GM23338 (cell line): ENCODE measurements at regions not wholly inside any gene's neighbourhood (a gene's known extent, or its start where the extent isn't known, plus 50 kb on each side); places are given as distances from the start of the nearest gene placed in this dataset.

Source experiments
- ATAC-seq: fragments of 200-7000 bp; cut with Tn5 transposase; 3 replicates; pipeline ENCODE4 v1.9.1; 2020
- DNase-seq: peaks from one replicate; pipeline ENCODE4 v3.0.0-alpha.2; 2015; ENCODE audit warnings: low spot score
- H2AFZ ChIP-seq: fragments of 200-600 bp; sonication (generic); 2 replicates; pipeline ENCODE4 v1.8.0; 2016; ENCODE audit warnings: antibody characterized with exemption, mild to moderate bottlenecking, moderate library complexity
- H3F3A ChIP-seq: fragments of 200-600 bp; sonication (generic); replicated peaks from 2 replicates; pipeline ENCODE4 v1.8.0; 2017; ENCODE audit warnings: antibody characterized with exemption, mixed run types, low read depth
- H3K27ac ChIP-seq: fragments of 200-600 bp; sonication (generic); 2 replicates; pipeline ENCODE4 v1.6.1; 2016; ENCODE audit warnings: low read depth
- H3K27me3 ChIP-seq: fragments of 200-600 bp; sonication (generic); 2 replicates; pipeline ENCODE4 v1.8.0; 2016; ENCODE audit warnings: mild to moderate bottlenecking, mixed run types, moderate library complexity; ENCODE audit not compliant: insufficient read depth
- H3K36me3 ChIP-seq: fragments of 200-600 bp; sonication (generic); 2 replicates; pipeline ENCODE4 v1.8.0; 2016; ENCODE audit warnings: mild to moderate bottlenecking; ENCODE audit not compliant: insufficient read depth
- H3K4me1 ChIP-seq: fragments of 200-600 bp; sonication (generic); 2 replicates; pipeline ENCODE4 v1.8.0; 2016; ENCODE audit warnings: mild to moderate bottlenecking, moderate library complexity; ENCODE audit not compliant: insufficient read depth
- H3K4me2 ChIP-seq: fragments of 200-600 bp; sonication (generic); 2 replicates; pipeline ENCODE4 v1.7.1; 2017; ENCODE audit warnings: mixed run types
- H3K4me3 ChIP-seq: fragments of 200-600 bp; sonication (generic); 2 replicates; pipeline ENCODE4 v1.6.1; 2016; ENCODE audit warnings: mixed run types
- H3K79me2 ChIP-seq: fragments of 200-600 bp; sonication (generic); replicated peaks from 2 replicates; pipeline ENCODE4 v1.8.0; 2017; ENCODE audit warnings: mild to moderate bottlenecking; ENCODE audit not compliant: insufficient read depth
- H3K9me2 ChIP-seq: fragments of 200-600 bp; sonication (generic); 2 replicates; pipeline ENCODE4 v1.8.0; 2017; ENCODE audit not compliant: insufficient read depth
- H4K20me1 ChIP-seq: fragments of 200-600 bp; sonication (generic); replicated peaks from 2 replicates; pipeline ENCODE4 v1.8.0; 2017; ENCODE audit warnings: mild to moderate bottlenecking; ENCODE audit not compliant: insufficient read depth
- H3K27ac Mint-ChIP-seq: 2 replicates; pipeline ENCODE4 v1.8.0; 2020; ENCODE audit warnings: inconsistent platforms, mild to moderate bottlenecking, moderate library complexity, mixed read lengths
- H3K27me3 Mint-ChIP-seq: 3 replicates; pipeline ENCODE4 v1.8.0; 2022; ENCODE audit warnings: low read depth, mild to moderate bottlenecking, moderate library complexity, mixed read lengths, inconsistent platforms; ENCODE audit not compliant: insufficient read depth, poor library complexity
- H3K36me3 Mint-ChIP-seq: 3 replicates; pipeline ENCODE4 v1.8.0; 2021; ENCODE audit warnings: low read depth, mild to moderate bottlenecking, inconsistent platforms, moderate library complexity, mixed read lengths
- H3K4me1 Mint-ChIP-seq: 3 replicates; pipeline ENCODE4 v1.8.0; 2020; ENCODE audit warnings: mild to moderate bottlenecking, inconsistent platforms, mixed read lengths
- H3K4me3 Mint-ChIP-seq: 3 replicates; pipeline ENCODE4 v1.8.0; 2021; ENCODE audit warnings: moderate library complexity, mild to moderate bottlenecking, inconsistent platforms, mixed read lengths
- H3K9me3 Mint-ChIP-seq: 3 replicates; pipeline ENCODE4 v1.8.0; 2020; ENCODE audit warnings: moderate library complexity, mild to moderate bottlenecking, inconsistent platforms, mixed read lengths
- CREB1 ChIP-seq: fragments of 250-450 bp; sonication (Bioruptor Pico); IDR thresholded peaks from 2 replicates; pipeline ENCODE4 v1.5.0; 2020; ENCODE audit warnings: low read depth, mild to moderate bottlenecking, moderate library complexity
- EZH2phosphoT487 ChIP-seq: fragments of 200-600 bp; sonication (generic); IDR thresholded peaks from one replicate; pipeline ENCODE4 v1.8.1; 2018; ENCODE audit warnings: antibody characterized with exemption; ENCODE audit not compliant: unreplicated experiment
- NANOG ChIP-seq: IDR thresholded peaks from 2 replicates; pipeline ENCODE4 v1.6.1; 2016; ENCODE audit warnings: antibody characterized with exemption, borderline replicate concordance
- REST ChIP-seq: IDR thresholded peaks from one replicate; pipeline ENCODE4 v1.6.1; 2018; ENCODE audit warnings: antibody characterized with exemption; ENCODE audit not compliant: unreplicated experiment
- STAT1 ChIP-seq: IDR thresholded peaks from one replicate; pipeline ENCODE4 v1.6.1; 2016; ENCODE audit warnings: antibody characterized with exemption; ENCODE audit not compliant: unreplicated experiment
- ZNF114 ChIP-seq: fragments of 250-450 bp; sonication (Bioruptor Pico); IDR thresholded peaks from 2 replicates; pipeline ENCODE4 v1.5.0; 2020; ENCODE audit warnings: mild to moderate bottlenecking, moderate library complexity
- TF ChIP-seq, protein P1 (sequence below), 2 experiments: fragments of 200-600 bp in 1 of 2; sonication (generic) in 1 of 2; conservative IDR thresholded peaks; 2 replicates each; pipeline versions ENCODE4 v1.5.1 to v1.6.1; 2016 to 2017; ENCODE audit warnings: antibody characterized with exemption in 2 of 2, low read depth in 2 of 2, mild to moderate bottlenecking in 2 of 2, moderate library complexity in 1 of 2

DNA sequence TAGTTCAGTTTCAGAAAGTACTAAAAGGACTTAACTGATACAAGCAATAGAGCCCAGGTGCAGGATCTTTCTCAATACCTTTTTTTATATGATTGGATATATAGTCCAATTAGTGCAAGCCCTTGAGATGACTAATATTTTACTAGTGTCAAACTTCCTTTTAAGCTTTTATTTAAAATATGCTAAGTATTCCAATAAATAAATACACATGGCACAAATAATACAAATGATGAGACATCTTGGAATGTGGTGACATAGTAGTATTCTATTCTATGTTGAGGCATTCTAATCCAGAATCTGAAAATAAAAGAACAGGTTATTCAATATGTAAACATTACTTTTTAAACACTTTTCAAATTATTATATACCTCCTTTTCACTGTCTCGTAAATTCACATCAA, 670.0 kb downstream of the SI start:
- no peak for DNase-seq
- no peak overlapping the region for H3K27ac ChIP-seq
- ATAC-seq, result no peak
- no peaks in the 10 kb centered on the region for H3K27me3 ChIP-seq
- H3K4me3 Mint-ChIP-seq, result no peak overlapping the region
- no peaks in the 10 kb centered on the region; the same call in 2 of the 3 replicates for H3K36me3 Mint-ChIP-seq
- no peaks in the 10 kb centered on the region for H3K36me3 ChIP-seq
- H3K4me2 ChIP-seq, result no peak overlapping the region
- H3K9me2 ChIP-seq, result no peaks in the 10 kb centered on the region; the same call in 1 of the 2 replicates
- H3K27ac Mint-ChIP-seq, result no peak overlapping the region
- TF ChIP-seq EZH2phosphoT487 (no peak), STAT1 (no peak)
- H3K27me3 Mint-ChIP-seq, result no peaks in the 10 kb centered on the region
- no peaks in the 10 kb centered on the region for H4K20me1 ChIP-seq
- no peak overlapping the region for H3K4me3 ChIP-seq
- no peak overlapping the region for H2AFZ ChIP-seq
- H3K4me1 Mint-ChIP-seq, result peaks cover 7% of the 10 kb centered on the region; the same call in 2 of the 3 replicates
- no peaks in the 10 kb centered on the region for H3K9me3 Mint-ChIP-seq
- 0 out of 2 replicates have a peak, but pooled peaks cover 7% of the 10 kb centered on the region for H3K4me1 ChIP-seq
- H3F3A ChIP-seq, result no peaks in the 10 kb centered on the region
- no peaks in the 10 kb centered on the region for H3K79me2 ChIP-seq

GRCh38 chr3:164407111-164407510, 671.2 kb downstream of the SI start:
- Histone ChIP-seq H3K4me1 (0 out of 2 replicates have a peak, but pooled peaks cover 7% of the 10 kb centered on the region), H2AFZ (no peak overlapping the region), H3K36me3 (no peaks in the 10 kb centered on the region), H3K79me2 (no peaks in the 10 kb centered on the region), H3K4me2 (no peak overlapping the region), H3K27me3 (no peaks in the 10 kb centered on the region), H3F3A (no peaks in the 10 kb centered on the region), H3K27ac (no peak overlapping the region), H3K9me2 (no peaks in the 10 kb centered on the region; the same call in 1 of the 2 replicates), H3K4me3 (no peak overlapping the region), H4K20me1 (no peaks in the 10 kb centered on the region)
- ATAC-seq (no peak), DNase-seq (no peak)
- H3K9me3 Mint-ChIP-seq, result no peaks in the 10 kb centered on the region
- H3K36me3 Mint-ChIP-seq, result no peaks in the 10 kb centered on the region; the same call in 2 of the 3 replicates
- no peaks in the 10 kb centered on the region for H3K27me3 Mint-ChIP-seq
- H3K4me1 Mint-ChIP-seq, result peaks cover 7% of the 10 kb centered on the region; the same call in 2 of the 3 replicates
- no peak overlapping the region for H3K27ac Mint-ChIP-seq
- TF ChIP-seq, protein P1, sequence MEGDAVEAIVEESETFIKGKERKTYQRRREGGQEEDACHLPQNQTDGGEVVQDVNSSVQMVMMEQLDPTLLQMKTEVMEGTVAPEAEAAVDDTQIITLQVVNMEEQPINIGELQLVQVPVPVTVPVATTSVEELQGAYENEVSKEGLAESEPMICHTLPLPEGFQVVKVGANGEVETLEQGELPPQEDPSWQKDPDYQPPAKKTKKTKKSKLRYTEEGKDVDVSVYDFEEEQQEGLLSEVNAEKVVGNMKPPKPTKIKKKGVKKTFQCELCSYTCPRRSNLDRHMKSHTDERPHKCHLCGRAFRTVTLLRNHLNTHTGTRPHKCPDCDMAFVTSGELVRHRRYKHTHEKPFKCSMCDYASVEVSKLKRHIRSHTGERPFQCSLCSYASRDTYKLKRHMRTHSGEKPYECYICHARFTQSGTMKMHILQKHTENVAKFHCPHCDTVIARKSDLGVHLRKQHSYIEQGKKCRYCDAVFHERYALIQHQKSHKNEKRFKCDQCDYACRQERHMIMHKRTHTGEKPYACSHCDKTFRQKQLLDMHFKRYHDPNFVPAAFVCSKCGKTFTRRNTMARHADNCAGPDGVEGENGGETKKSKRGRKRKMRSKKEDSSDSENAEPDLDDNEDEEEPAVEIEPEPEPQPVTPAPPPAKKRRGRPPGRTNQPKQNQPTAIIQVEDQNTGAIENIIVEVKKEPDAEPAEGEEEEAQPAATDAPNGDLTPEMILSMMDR (conservative IDR thresholded peaks at IDR 0.05; ENCODE audit: low read depth in 2 of 2), result no peak
- TF ChIP-seq ZNF114 (CRISPR knock-in tag), result no peak
- no peak for TF ChIP-seq STAT1
- TF ChIP-seq NANOG, result no peak
- TF ChIP-seq REST, result no peak
- TF ChIP-seq CREB1 (CRISPR knock-in tag), result no peak
- no peak for TF ChIP-seq EZH2phosphoT487
- no peak overlapping the region for H3K4me3 Mint-ChIP-seq
